GM23338 (cell line): ENCODE measurements at regions not wholly inside any gene's neighbourhood (a gene's known extent, or its start where the extent isn't known, plus 50 kb on each side); places are given as distances from the start of the nearest gene placed in this dataset.

Source experiments
- ATAC-seq: fragments of 200-7000 bp; cut with Tn5 transposase; 3 replicates; pipeline ENCODE4 v1.9.1; 2020
- DNase-seq: peaks from one replicate; pipeline ENCODE4 v3.0.0-alpha.2; 2015; ENCODE audit warnings: low spot score
- H2AFZ ChIP-seq: fragments of 200-600 bp; sonication (generic); 2 replicates; pipeline ENCODE4 v1.8.0; 2016; ENCODE audit warnings: antibody characterized with exemption, mild to moderate bottlenecking, moderate library complexity
- H3F3A ChIP-seq: fragments of 200-600 bp; sonication (generic); replicated peaks from 2 replicates; pipeline ENCODE4 v1.8.0; 2017; ENCODE audit warnings: antibody characterized with exemption, mixed run types, low read depth
- H3K27ac ChIP-seq: fragments of 200-600 bp; sonication (generic); 2 replicates; pipeline ENCODE4 v1.6.1; 2016; ENCODE audit warnings: low read depth
- H3K27me3 ChIP-seq: fragments of 200-600 bp; sonication (generic); 2 replicates; pipeline ENCODE4 v1.8.0; 2016; ENCODE audit warnings: mild to moderate bottlenecking, mixed run types, moderate library complexity; ENCODE audit not compliant: insufficient read depth
- H3K36me3 ChIP-seq: fragments of 200-600 bp; sonication (generic); 2 replicates; pipeline ENCODE4 v1.8.0; 2016; ENCODE audit warnings: mild to moderate bottlenecking; ENCODE audit not compliant: insufficient read depth
- H3K4me1 ChIP-seq: fragments of 200-600 bp; sonication (generic); 2 replicates; pipeline ENCODE4 v1.8.0; 2016; ENCODE audit warnings: mild to moderate bottlenecking, moderate library complexity; ENCODE audit not compliant: insufficient read depth
- H3K4me2 ChIP-seq: fragments of 200-600 bp; sonication (generic); 2 replicates; pipeline ENCODE4 v1.7.1; 2017; ENCODE audit warnings: mixed run types
- H3K4me3 ChIP-seq: fragments of 200-600 bp; sonication (generic); 2 replicates; pipeline ENCODE4 v1.6.1; 2016; ENCODE audit warnings: mixed run types
- H3K79me2 ChIP-seq: fragments of 200-600 bp; sonication (generic); replicated peaks from 2 replicates; pipeline ENCODE4 v1.8.0; 2017; ENCODE audit warnings: mild to moderate bottlenecking; ENCODE audit not compliant: insufficient read depth
- H3K9me2 ChIP-seq: fragments of 200-600 bp; sonication (generic); 2 replicates; pipeline ENCODE4 v1.8.0; 2017; ENCODE audit not compliant: insufficient read depth
- H4K20me1 ChIP-seq: fragments of 200-600 bp; sonication (generic); replicated peaks from 2 replicates; pipeline ENCODE4 v1.8.0; 2017; ENCODE audit warnings: mild to moderate bottlenecking; ENCODE audit not compliant: insufficient read depth
- H3K27ac Mint-ChIP-seq: 2 replicates; pipeline ENCODE4 v1.8.0; 2020; ENCODE audit warnings: inconsistent platforms, mild to moderate bottlenecking, moderate library complexity, mixed read lengths
- H3K27me3 Mint-ChIP-seq: 3 replicates; pipeline ENCODE4 v1.8.0; 2022; ENCODE audit warnings: low read depth, mild to moderate bottlenecking, moderate library complexity, mixed read lengths, inconsistent platforms; ENCODE audit not compliant: insufficient read depth, poor library complexity
- H3K36me3 Mint-ChIP-seq: 3 replicates; pipeline ENCODE4 v1.8.0; 2021; ENCODE audit warnings: low read depth, mild to moderate bottlenecking, inconsistent platforms, moderate library complexity, mixed read lengths
- H3K4me1 Mint-ChIP-seq: 3 replicates; pipeline ENCODE4 v1.8.0; 2020; ENCODE audit warnings: mild to moderate bottlenecking, inconsistent platforms, mixed read lengths
- H3K4me3 Mint-ChIP-seq: 3 replicates; pipeline ENCODE4 v1.8.0; 2021; ENCODE audit warnings: moderate library complexity, mild to moderate bottlenecking, inconsistent platforms, mixed read lengths
- H3K9me3 Mint-ChIP-seq: 3 replicates; pipeline ENCODE4 v1.8.0; 2020; ENCODE audit warnings: moderate library complexity, mild to moderate bottlenecking, inconsistent platforms, mixed read lengths
- CREB1 ChIP-seq: fragments of 250-450 bp; sonication (Bioruptor Pico); IDR thresholded peaks from 2 replicates; pipeline ENCODE4 v1.5.0; 2020; ENCODE audit warnings: low read depth, mild to moderate bottlenecking, moderate library complexity
- CTCF ChIP-seq, 2 experiments: fragments of 200-600 bp in 1 of 2; sonication (generic) in 1 of 2; conservative IDR thresholded peaks; 2 replicates each; pipeline versions ENCODE4 v1.5.1 to v1.6.1; 2016 to 2017; ENCODE audit warnings: antibody characterized with exemption in 2 of 2, low read depth in 2 of 2, mild to moderate bottlenecking in 2 of 2, moderate library complexity in 1 of 2
- ETS1 ChIP-seq: IDR thresholded peaks from 2 replicates; pipeline ENCODE4 v1.6.1; 2016; ENCODE audit warnings: antibody characterized with exemption
- EZH2 ChIP-seq: fragments of 200-600 bp; sonication (generic); IDR thresholded peaks from one replicate; pipeline ENCODE4 v1.8.0; 2017; ENCODE audit warnings: antibody characterized with exemption, mild to moderate bottlenecking, low read depth; ENCODE audit not compliant: unreplicated experiment
- EZH2phosphoT487 ChIP-seq: fragments of 200-600 bp; sonication (generic); IDR thresholded peaks from one replicate; pipeline ENCODE4 v1.8.1; 2018; ENCODE audit warnings: antibody characterized with exemption; ENCODE audit not compliant: unreplicated experiment
- JUNB ChIP-seq: IDR thresholded peaks from one replicate; pipeline ENCODE4 v1.6.1; 2016; ENCODE audit warnings: antibody characterized with exemption; ENCODE audit not compliant: unreplicated experiment
- POLR2AphosphoS5 ChIP-seq: IDR thresholded peaks from 2 replicates; pipeline ENCODE4 v1.6.1; 2016; ENCODE audit warnings: antibody characterized with exemption, low read depth
- REST ChIP-seq: IDR thresholded peaks from one replicate; pipeline ENCODE4 v1.6.1; 2018; ENCODE audit warnings: antibody characterized with exemption; ENCODE audit not compliant: unreplicated experiment
- STAT1 ChIP-seq: IDR thresholded peaks from one replicate; pipeline ENCODE4 v1.6.1; 2016; ENCODE audit warnings: antibody characterized with exemption; ENCODE audit not compliant: unreplicated experiment
- ZNF114 ChIP-seq: fragments of 250-450 bp; sonication (Bioruptor Pico); IDR thresholded peaks from 2 replicates; pipeline ENCODE4 v1.5.0; 2020; ENCODE audit warnings: mild to moderate bottlenecking, moderate library complexity
- ZNF331 ChIP-seq: fragments of 250-450 bp; sonication (Bioruptor Pico); IDR thresholded peaks from 2 replicates; pipeline ENCODE4 v1.5.0; 2020; ENCODE audit warnings: low read depth, mild to moderate bottlenecking, moderate library complexity

GRCh38 chr5:8700671-8701070, 831.7 kb downstream of the MTRR start:
- no peaks in the 10 kb centered on the region for H3K36me3 ChIP-seq
- H3F3A ChIP-seq, result no peaks in the 10 kb centered on the region
- Mint-ChIP-seq H3K4me1 (no peaks in the 10 kb centered on the region), H3K9me3 (peaks cover 2% of the 10 kb centered on the region; the same call in 1 of the 3 replicates), H3K36me3 (no peaks in the 10 kb centered on the region), H3K27me3 (no peaks in the 10 kb centered on the region), H3K4me3 (no peak overlapping the region), H3K27ac (no peak overlapping the region)
- no peaks in the 10 kb centered on the region for H3K4me1 ChIP-seq
- DNase-seq, result no peak
- no peak overlapping the region for H3K27ac ChIP-seq
- no peak for ATAC-seq
- H3K27me3 ChIP-seq, result no peaks in the 10 kb centered on the region
- TF ChIP-seq CREB1 (CRISPR knock-in tag) (no peak), CTCF (conservative IDR thresholded peaks at IDR 0.05; ENCODE audit: low read depth in 2 of 2) (no peak), ZNF114 (CRISPR knock-in tag) (no peak), EZH2phosphoT487 (no peak), POLR2AphosphoS5 (no peak)
- H3K4me3 ChIP-seq, result no peak overlapping the region
- no peaks in the 10 kb centered on the region for H3K79me2 ChIP-seq
- H4K20me1 ChIP-seq, result no peaks in the 10 kb centered on the region
- no peaks in the 10 kb centered on the region for H3K9me2 ChIP-seq
- no peak overlapping the region for H2AFZ ChIP-seq
- no peak overlapping the region for H3K4me2 ChIP-seq

- H3K27me3 Mint-ChIP-seq, result no peaks in the 10 kb centered on the region
- Histone ChIP-seq H3K79me2 (no peaks in the 10 kb centered on the region), H3K36me3 (no peaks in the 10 kb centered on the region), H3K4me1 (no peaks in the 10 kb centered on the region), H3K4me2 (no peak overlapping the region), H2AFZ (no peak overlapping the region), H3K27ac (no peak overlapping the region), H4K20me1 (no peaks in the 10 kb centered on the region), H3F3A (no peaks in the 10 kb centered on the region), H3K27me3 (no peaks in the 10 kb centered on the region), H3K4me3 (no peak overlapping the region), H3K9me2 (no peaks in the 10 kb centered on the region)
- no peaks in the 10 kb centered on the region for H3K4me1 Mint-ChIP-seq
- H3K27ac Mint-ChIP-seq, result no peak overlapping the region
- no peaks in the 10 kb centered on the region for H3K36me3 Mint-ChIP-seq
- ATAC-seq (no peak), DNase-seq (no peak)
- H3K4me3 Mint-ChIP-seq, result no peak overlapping the region
- H3K9me3 Mint-ChIP-seq, result peaks cover 2% of the 10 kb centered on the region; the same call in 1 of the 3 replicates
- TF ChIP-seq CTCF (conservative IDR thresholded peaks at IDR 0.05; ENCODE audit: low read depth in 2 of 2), result no peak
- TF ChIP-seq REST, result no peak
- no peak for TF ChIP-seq STAT1
- TF ChIP-seq EZH2, result no peak
- no peak for TF ChIP-seq ETS1
- TF ChIP-seq ZNF331 (CRISPR knock-in tag), result no peak
- no peak for TF ChIP-seq CREB1 (CRISPR knock-in tag)
- no peak for TF ChIP-seq POLR2AphosphoS5
- no peak for TF ChIP-seq EZH2phosphoT487
- TF ChIP-seq ZNF114 (CRISPR knock-in tag), result no peak
- TF ChIP-seq JUNB, result no peak
These were observed 832.3 kb downstream of the MTRR start for GRCh38 chr5:8701251-8701650.
